GM13977 (cell line): ENCODE measurements at regions not wholly inside any gene's neighbourhood (a gene's known extent, or its start where the extent isn't known, plus 50 kb on each side); places are given as distances from the start of the nearest gene placed in this dataset.

ENCODE experiments used
- DNase-seq: peaks from one replicate; pipeline ENCODE4 v3.0.0; 2012; ENCODE audit warnings: low spot score
- in situ Hi-C: fragments of 300-500 bp; cut with MboI; formaldehyde crosslinking; loops from one replicate; pipeline ENCODE4 v1.12.0; 2022; ENCODE audit warnings: low sequenced_read_pairs, low pct_unique_long_range_greater_than_20kb, mixed read lengths, inconsistent platforms; ENCODE audit not compliant: unreplicated experiment
- TF ChIP-seq, protein P1 (sequence below): IDR thresholded peaks from 2 replicates; pipeline ENCODE4 v1.5.1; 2012; ENCODE audit warnings: mild to moderate bottlenecking, control low read depth; ENCODE audit not compliant: insufficient read depth; ENCODE audit errors: extremely low read depth, missing control alignments

DNA sequence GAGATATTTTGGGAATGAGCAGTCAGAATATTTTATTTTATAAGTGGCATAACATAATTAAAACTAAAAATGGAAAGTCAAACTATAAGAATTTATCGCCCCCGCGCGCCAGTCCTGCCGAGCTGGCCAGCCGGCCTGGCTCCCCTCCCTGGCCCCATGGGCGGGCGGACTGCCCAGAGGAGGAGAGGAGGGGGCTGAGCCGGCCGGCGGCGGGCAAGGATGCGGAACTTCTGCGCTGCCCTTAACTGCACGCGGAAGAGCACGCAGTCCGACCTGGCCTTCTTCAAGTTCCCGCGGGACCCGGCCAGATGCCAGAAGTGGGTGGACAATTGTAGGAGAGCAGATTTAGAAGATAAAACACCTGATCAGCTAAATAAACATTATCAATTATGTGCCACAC, 96.8 kb downstream of the DKK1 start:
- TF ChIP-seq, protein P1, sequence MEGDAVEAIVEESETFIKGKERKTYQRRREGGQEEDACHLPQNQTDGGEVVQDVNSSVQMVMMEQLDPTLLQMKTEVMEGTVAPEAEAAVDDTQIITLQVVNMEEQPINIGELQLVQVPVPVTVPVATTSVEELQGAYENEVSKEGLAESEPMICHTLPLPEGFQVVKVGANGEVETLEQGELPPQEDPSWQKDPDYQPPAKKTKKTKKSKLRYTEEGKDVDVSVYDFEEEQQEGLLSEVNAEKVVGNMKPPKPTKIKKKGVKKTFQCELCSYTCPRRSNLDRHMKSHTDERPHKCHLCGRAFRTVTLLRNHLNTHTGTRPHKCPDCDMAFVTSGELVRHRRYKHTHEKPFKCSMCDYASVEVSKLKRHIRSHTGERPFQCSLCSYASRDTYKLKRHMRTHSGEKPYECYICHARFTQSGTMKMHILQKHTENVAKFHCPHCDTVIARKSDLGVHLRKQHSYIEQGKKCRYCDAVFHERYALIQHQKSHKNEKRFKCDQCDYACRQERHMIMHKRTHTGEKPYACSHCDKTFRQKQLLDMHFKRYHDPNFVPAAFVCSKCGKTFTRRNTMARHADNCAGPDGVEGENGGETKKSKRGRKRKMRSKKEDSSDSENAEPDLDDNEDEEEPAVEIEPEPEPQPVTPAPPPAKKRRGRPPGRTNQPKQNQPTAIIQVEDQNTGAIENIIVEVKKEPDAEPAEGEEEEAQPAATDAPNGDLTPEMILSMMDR: no peak
- in situ Hi-C loops: no loop called here
- DNase-seq: no peak

DNA sequence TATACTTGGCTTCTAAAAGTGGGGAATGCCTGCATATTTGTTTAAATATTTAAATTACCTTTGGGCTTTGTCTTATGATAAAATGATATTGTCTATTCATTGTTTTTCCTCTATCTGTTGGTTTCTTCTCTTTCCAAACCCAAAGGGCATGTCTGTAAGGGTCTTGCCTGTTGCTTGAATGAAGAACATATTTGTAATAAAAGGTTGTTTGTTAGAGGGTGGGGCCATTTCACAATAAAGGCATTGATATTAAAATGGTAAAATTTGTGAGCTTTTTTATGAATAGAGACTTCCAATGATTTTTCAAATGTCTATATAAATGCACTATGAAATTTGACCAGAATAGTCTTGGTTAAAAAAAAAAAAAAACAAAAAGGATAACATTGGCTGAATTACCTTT, 105.2 kb downstream of the DKK1 start:
- DNase-seq: no peak
- TF ChIP-seq, protein P1: no peak
- in situ Hi-C loops: no loop called here

DNA sequence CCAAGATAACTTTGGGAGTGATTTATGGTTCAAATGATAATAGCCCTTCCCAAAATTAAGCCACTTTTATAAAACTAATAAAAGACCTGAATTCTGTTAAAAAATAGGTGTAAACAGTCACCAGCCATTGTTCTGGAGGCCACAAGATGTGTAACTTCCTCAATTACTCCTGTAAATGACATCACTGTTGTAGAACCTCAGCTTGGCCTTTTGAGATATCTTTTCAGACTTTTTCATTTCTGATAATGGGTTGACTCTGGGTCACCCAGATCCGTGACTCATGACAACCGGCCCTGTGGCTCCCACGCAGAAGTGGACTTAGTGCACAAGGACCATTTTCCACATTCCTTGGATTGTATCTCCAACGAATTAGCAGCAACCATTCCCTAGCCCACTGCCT, 106.6 kb downstream of the DKK1 start:
- in situ Hi-C loops: no loop called here
- DNase-seq: no peak
- TF ChIP-seq, protein P1: no peak

DNA sequence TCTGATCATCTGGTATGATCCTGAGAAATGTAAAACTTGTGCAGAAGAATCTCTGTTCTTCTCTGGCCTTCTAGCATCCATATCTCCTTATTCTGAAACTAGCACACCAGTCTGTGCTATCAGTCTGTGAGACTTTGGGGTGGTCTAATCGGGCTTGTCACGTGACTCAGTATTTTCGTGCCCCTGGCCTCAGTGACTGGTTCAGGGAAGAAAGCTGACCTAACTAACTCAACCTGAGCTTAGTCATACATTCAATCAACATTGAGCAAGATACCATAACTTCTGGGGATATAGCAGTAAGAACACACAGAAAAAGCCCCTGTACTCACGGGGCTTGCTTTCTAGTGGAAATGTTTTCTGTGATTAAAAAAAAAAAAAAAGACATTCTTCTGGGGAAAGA, 109.3 kb downstream of the DKK1 start:
- in situ Hi-C loops: no loop called here
- TF ChIP-seq, protein P1: no peak
- no peak for DNase-seq

DNA sequence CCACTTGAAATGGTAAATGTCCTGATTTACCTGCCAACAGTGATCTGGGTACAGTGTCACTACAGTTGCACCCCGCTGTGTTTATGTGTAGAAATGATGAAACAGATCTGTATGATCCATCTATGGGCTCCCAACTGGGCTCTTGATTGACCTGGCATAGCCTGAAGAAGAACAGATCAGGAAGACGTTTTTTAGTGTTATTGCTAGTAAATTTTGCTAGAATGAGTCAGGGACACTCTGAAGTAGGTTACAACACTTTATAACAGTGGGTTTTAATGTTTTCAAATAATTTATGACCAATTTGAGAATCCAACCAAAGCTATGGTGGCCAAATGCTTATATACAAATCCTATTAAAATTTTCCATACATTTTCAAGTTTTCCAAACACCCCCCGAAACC, 110.3 kb downstream of the DKK1 start:
- TF ChIP-seq, protein P1: no peak
- in situ Hi-C loops: no loop called here
- no peak for DNase-seq

DNA sequence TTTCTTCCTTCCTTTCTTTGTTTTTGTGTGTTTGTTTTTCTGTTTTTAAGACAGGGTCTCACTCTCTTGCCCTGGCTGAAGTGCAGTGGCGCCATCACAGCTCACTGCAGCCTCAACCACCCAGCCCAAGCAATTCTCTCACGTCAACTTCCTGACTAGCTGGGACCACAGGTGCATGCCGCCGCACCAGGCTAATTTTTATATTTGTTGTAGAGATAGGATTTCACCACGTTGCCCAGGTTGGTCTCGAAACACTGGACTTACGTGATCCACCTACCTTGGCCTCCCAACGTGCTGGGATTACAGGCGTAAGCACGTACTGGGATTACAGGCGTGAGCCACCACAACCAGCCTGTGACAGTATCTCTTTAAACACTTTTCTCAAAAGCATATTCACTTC, 120.7 kb downstream of the DKK1 start:
- DNase-seq: no peak
- TF ChIP-seq, protein P1: no peak
- in situ Hi-C loops: no loop called here

DNA sequence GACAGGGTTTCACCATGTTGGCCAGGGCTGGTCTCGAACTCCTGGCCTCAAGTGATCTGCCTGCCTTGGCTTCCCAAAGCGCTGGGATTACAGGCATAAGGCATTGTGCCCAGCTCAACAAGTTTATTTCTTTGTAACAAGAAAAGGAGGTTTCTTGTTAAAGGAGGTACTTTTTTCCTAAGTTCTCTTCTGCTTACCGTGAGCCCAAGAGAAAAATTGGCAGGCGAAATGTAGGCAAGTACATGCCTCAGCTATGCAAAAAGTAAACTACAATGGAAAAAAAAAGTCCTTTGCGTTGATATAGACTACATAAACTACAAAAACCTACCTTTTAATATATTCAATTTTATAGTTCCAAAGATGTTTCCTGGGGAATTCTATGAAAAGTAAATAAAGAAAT, 122.6 kb downstream of the DKK1 start:
- in situ Hi-C loops: no loop called here
- TF ChIP-seq, protein P1: no peak
- DNase-seq: no peak
